ENCODE measurements at regions not wholly inside any gene's neighbourhood (a gene's known extent, or its start where the extent isn't known, plus 50 kb on each side); places are given as distances from the start of the nearest gene placed in this dataset.
"Not testable (repeated sequence)": the region's sequence is repeated elsewhere in the genome, so short reads cannot be mapped to it uniquely, and the experiment has no call there.

DNA sequence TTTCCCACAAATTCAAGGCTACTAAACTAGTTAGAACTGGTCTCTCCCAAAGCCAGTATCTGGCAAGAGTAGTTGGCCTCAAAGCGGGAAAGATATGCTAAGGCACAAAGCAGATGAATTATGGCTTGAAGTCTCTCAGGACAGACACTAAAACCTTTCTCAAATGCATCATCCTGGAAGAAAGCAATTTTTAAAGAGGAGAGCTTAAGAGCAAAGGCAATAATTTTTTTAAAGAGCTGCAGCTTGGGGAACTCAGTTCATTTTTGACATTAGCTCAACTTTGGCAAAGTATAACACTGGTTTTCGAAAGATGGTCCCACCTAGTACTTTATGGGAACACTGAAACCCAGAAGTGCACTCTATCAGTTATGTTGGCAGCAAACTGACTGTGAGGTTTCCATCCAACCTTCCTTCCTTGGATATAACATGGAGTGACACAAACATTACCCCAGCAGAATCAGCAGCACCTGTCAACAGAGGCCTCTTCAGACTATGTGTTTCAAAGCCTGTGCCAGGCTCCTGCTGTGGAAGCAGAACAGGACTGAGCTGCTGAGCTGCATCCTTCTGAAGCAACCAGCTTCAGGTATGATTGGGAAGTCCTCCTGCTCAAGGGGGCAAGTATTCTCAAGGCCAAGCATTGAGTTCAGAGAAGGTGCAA lies 852.3 kb upstream of the HS3ST5 start:
- no peak for TF ChIP-seq CTCF (IDR thresholded peaks at IDR 0.05; ENCODE audit: low read length, missing control alignments)
- DNase-seq (ENCODE audit: low read depth), result no peak

DNA sequence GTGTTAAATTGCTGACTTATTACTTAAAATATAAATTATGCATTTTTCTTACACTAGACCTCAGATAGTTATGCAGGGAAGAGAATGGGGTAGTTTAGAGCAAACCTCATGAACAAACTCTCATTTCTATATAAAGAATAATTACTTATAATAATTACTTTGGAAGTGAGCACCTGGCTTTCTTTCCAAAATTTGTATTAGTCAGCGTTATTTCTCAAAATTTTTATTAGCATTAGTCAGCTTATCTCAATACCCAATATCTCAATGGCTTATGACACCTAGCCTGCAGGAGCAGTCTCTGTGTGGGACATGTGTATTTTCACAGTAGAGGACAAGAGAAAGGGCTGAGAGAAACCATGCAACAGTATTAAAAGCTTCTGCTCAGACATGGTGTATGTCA lies 849.2 kb upstream of the HS3ST5 start:
- no peak for DNase-seq (ENCODE audit: low read depth)
- TF ChIP-seq CTCF (IDR thresholded peaks at IDR 0.05; ENCODE audit: low read length, missing control alignments), result no peak
- H3K4me3 ChIP-seq (replicated peaks; ENCODE audit: low read depth, low read length), result no peak overlapping the region

More for the DNA sequence above, 852.3 kb upstream of the HS3ST5 start:
- H3K4me3 ChIP-seq (replicated peaks; ENCODE audit: low read depth, low read length), result no peak overlapping the region

DNA sequence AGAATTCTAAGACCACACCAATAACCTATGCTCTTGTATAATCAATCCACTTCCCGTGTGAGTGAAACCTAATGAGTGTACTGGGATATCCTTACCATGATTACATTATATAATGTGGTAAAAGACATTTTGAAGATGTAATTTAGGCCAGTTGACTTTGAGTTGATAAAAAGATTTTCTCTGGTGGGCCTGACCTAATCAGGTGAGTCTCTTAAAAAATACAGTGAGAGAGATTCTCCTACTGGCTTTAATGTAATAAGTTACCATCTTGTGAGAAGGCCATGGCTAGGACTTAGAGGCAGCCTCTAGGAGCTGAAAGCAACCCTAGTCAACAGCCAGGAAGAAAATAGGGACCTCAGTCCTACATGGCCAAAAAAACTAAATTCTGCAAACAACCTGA lies 847.7 kb upstream of the HS3ST5 start:
- no peak overlapping the region for H3K4me3 ChIP-seq (replicated peaks; ENCODE audit: low read depth, low read length)
- TF ChIP-seq CTCF (IDR thresholded peaks at IDR 0.05; ENCODE audit: low read length, missing control alignments), result no peak
- no peak for DNase-seq (ENCODE audit: low read depth)

- DNase-seq (ENCODE audit: low read depth); H3K4me3 ChIP-seq (replicated peaks; ENCODE audit: low read depth, low read length): not testable (repeated sequence)
Observed at GRCh38 chr6:115175456-115175855, 832.6 kb upstream of the HS3ST5 start.

DNA sequence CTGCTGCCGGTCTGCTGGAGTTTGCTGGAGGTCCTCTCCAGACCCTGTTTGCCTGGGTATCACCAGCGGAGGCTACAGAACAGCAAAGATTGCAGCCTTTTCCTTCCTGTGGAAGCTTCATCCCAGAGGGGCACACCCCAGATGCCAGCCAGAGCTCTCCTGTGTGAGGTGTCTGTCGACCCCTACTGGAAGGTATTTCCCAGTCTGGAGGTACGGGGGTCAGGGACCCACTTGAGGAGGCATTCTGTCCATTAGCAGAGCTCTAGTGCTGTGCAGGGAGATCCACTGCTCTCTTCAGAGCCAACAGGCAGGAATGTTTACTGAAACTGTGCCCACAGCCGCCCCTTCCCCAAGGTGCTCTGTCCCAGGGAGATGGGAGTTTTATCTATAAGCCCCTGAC lies 823.1 kb upstream of the HS3ST5 start:
- DNase-seq (ENCODE audit: low read depth); H3K4me3 ChIP-seq (replicated peaks; ENCODE audit: low read depth, low read length): not testable (repeated sequence)

DNA sequence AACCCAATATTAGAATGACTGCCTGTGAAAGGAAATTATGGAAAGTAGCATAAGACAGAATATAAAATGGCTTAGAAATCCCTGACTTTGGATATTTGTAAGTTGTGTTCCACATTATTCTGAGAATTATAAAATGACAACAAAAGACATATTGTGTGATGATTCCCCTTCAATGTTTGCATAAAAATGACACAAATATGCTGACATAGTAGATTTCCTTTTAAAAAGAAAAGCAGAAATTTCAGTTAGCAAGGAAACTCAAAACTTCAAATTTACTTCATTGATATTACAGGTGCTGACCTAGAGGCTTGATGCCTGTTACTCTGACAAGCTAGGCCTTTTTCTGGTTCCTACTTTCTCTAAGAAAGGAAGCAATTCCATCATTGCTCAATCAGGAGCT lies 816.9 kb upstream of the HS3ST5 start:
- DNase-seq (ENCODE audit: low read depth), result no peak
- no peak for TF ChIP-seq CTCF (IDR thresholded peaks at IDR 0.05; ENCODE audit: low read length, missing control alignments)
- H3K4me3 ChIP-seq (replicated peaks; ENCODE audit: low read depth, low read length), result no peak overlapping the region

- no peak for TF ChIP-seq CTCF (IDR thresholded peaks at IDR 0.05; ENCODE audit: low read length, missing control alignments)
- H3K4me3 ChIP-seq (replicated peaks; ENCODE audit: low read depth, low read length), result no peak overlapping the region
- no peak for DNase-seq (ENCODE audit: low read depth)
Observed at GRCh38 chr6:115137910-115138309, 795.1 kb upstream of the HS3ST5 start.

DNA sequence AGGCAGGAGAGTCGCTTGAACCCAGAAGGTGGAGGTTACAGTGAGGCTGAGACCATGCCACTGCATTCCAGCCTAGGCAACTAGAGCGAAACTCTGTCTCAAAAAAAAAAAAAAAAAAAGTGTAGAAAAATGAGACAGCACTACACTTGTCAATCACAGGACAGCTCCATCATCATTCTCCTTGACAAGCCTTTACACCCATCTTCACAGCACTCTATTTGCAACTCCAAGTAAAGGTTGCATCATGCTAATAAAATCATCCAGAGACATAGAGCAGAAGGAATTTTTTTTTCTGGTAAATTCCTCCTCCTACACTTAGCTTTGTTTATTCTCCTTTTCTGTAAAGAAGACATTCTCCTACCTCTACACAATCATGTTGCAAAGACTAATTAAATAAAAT lies 791.0 kb upstream of the HS3ST5 start:
- no peak for DNase-seq (ENCODE audit: low read depth)
- TF ChIP-seq CTCF (IDR thresholded peaks at IDR 0.05; ENCODE audit: low read length, missing control alignments), result no peak
- no peak overlapping the region for H3K4me3 ChIP-seq (replicated peaks; ENCODE audit: low read depth, low read length)
